HUDEP-2 (cell line): ENCODE measurements at regions not wholly inside any gene's neighbourhood (a gene's known extent, or its start where the extent isn't known, plus 50 kb on each side); places are given as distances from the start of the nearest gene placed in this dataset.
A peak's percentile ranks its signal among the peaks of the same experiment; 100 is the strongest.
"Not testable (repeated sequence)": the region's sequence is repeated elsewhere in the genome, so short reads cannot be mapped to it uniquely, and the experiment has no call there.

Experiments
- DNase-seq, 76 experiments: peaks; one replicate each; lab custom pipeline; 2025; ENCODE audit not compliant: unreplicated experiment in 76 of 76; lab: John Stamatoyannopoulos, UW

GRCh38 chr1:185412385-185413087, 95.5 kb upstream of the IVNS1ABP start:
- DNase-seq: no peak

GRCh38 chr1:185409763-185410528, 92.9 kb upstream of the IVNS1ABP start:
- no peak for DNase-seq

- no peak for DNase-seq
Measured at GRCh38 chr1:185409345-185409744, 92.3 kb upstream of the IVNS1ABP start.

- DNase-seq: no peak
Measured at GRCh38 chr1:185408700-185409270, 91.7 kb upstream of the IVNS1ABP start.

- DNase-seq: no peak
Measured at GRCh38 chr1:185406691-185407009, 89.6 kb upstream of the IVNS1ABP start.

GRCh38 chr1:185406006-185406690, 89.1 kb upstream of the IVNS1ABP start:
- DNase-seq: no peak

- no peak for DNase-seq
Measured at GRCh38 chr1:185404907-185405568, 88.0 kb upstream of the IVNS1ABP start.

- DNase-seq: no peak
Measured at GRCh38 chr1:185404291-185404690, 87.2 kb upstream of the IVNS1ABP start.

- no peak for DNase-seq
Measured at GRCh38 chr1:185402930-185403329, 85.9 kb upstream of the IVNS1ABP start.

GRCh38 chr1:185401019-185401418, 84.0 kb upstream of the IVNS1ABP start:
- no peak for DNase-seq

GRCh38 chr1:185400052-185400451, 83.0 kb upstream of the IVNS1ABP start:
- DNase-seq: no peak

- DNase-seq: no peak
Measured at GRCh38 chr1:185398599-185398998, 81.6 kb upstream of the IVNS1ABP start.

- no peak for DNase-seq
Measured at GRCh38 chr1:185398022-185398421, 81.0 kb upstream of the IVNS1ABP start.

- no peak for DNase-seq
Measured at GRCh38 chr1:185397183-185397582, 80.1 kb upstream of the IVNS1ABP start.

GRCh38 chr1:185396126-185396525, 79.1 kb upstream of the IVNS1ABP start:
- no peak for DNase-seq

GRCh38 chr1:185393815-185394214, 76.8 kb upstream of the IVNS1ABP start:
- no peak for DNase-seq

GRCh38 chr1:185393205-185393604, 76.2 kb upstream of the IVNS1ABP start:
- no peak for DNase-seq

- DNase-seq: peak in 1 of 76 experiments; percentile 17
Measured at GRCh38 chr1:185388815-185389214, 71.8 kb upstream of the IVNS1ABP start.

- DNase-seq: peak in 19 of 76 experiments; percentile 2 to 59 (median 20)
Measured at GRCh38 chr1:185388346-185388745, 71.3 kb upstream of the IVNS1ABP start.

- no peak for DNase-seq
Measured at GRCh38 chr1:185385991-185386390, 68.9 kb upstream of the IVNS1ABP start.

GRCh38 chr1:185383805-185384204, 66.8 kb upstream of the IVNS1ABP start:
- not testable (repeated sequence) for DNase-seq
